A673 (cell line): ENCODE measurements at regions not wholly inside any gene's neighbourhood (a gene's known extent, or its start where the extent isn't known, plus 50 kb on each side); places are given as distances from the start of the nearest gene placed in this dataset.

Source experiments
- EZH2 ChIP-seq: fragments of 200-600 bp; sonication (generic); IDR thresholded peaks from 2 replicates; pipeline ENCODE4 v1.6.1; 2017; ENCODE audit warnings: borderline replicate concordance, low read depth, mild to moderate bottlenecking, mixed read lengths, antibody characterized with exemption, low read length; ENCODE audit not compliant: poor library complexity, severe bottlenecking
- TF ChIP-seq, protein P1 (sequence below): fragments of 300-800, 200-600 bp; sonication (generic); conservative IDR thresholded peaks from 2 replicates; pipeline ENCODE4 v1.5.1; 2017; ENCODE audit warnings: low read depth, mild to moderate bottlenecking, antibody characterized with exemption, low read length, moderate library complexity, mixed read lengths

DNA sequence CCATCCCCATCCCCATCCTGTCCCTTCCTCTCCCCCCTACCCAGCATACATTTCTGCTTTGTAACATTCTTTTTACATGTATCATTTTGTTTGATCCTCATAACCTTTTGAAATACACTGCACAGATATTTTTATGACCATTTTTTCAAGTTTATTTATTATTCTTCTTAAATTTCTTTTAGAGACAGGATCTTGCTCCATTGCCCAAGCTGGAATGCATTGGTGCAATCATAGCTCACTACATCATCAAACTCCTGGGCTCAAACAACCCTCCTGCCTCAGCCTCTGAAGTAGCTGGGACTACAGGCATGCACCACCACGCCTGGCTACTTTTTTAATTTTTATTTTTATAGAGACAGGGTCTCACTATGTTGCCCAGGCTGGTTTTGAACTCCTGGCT, 99.4 kb upstream of the AKIP1 start:
- TF ChIP-seq, protein P1, sequence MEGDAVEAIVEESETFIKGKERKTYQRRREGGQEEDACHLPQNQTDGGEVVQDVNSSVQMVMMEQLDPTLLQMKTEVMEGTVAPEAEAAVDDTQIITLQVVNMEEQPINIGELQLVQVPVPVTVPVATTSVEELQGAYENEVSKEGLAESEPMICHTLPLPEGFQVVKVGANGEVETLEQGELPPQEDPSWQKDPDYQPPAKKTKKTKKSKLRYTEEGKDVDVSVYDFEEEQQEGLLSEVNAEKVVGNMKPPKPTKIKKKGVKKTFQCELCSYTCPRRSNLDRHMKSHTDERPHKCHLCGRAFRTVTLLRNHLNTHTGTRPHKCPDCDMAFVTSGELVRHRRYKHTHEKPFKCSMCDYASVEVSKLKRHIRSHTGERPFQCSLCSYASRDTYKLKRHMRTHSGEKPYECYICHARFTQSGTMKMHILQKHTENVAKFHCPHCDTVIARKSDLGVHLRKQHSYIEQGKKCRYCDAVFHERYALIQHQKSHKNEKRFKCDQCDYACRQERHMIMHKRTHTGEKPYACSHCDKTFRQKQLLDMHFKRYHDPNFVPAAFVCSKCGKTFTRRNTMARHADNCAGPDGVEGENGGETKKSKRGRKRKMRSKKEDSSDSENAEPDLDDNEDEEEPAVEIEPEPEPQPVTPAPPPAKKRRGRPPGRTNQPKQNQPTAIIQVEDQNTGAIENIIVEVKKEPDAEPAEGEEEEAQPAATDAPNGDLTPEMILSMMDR: no peak
- no peak for TF ChIP-seq EZH2
